ENCODE measurements at regions not wholly inside any gene's neighbourhood (a gene's known extent, or its start where the extent isn't known, plus 50 kb on each side); places are given as distances from the start of the nearest gene placed in this dataset.

DNA sequence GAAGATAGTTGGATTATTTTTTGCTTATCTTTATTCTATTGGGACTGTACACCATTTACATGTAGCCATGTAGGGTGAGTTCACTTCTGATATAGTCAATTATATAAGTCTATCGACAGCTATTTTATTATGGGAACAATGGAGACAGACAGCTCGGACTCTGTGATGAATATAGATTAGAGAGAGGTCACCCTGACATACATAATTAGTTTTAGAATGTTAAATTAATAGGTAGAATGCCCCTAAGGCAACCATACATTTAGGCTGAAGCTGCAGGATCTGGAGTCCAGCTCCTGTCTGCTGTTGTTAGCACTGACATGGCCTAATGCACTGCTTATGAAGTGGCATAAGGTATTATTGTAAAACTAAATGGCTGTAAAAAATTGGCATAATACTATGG lies 700.8 kb downstream of the MAT2B start:
- Histone ChIP-seq H3K9ac (ENCODE audit: low read length) (no peak overlapping the region), H3K4me2 (ENCODE audit: low read length) (no peak overlapping the region), H3K79me2 (ENCODE audit: insufficient read depth, low read length) (no peaks in the 10 kb centered on the region), H3K36me3 (ENCODE audit: insufficient read depth, low read length) (no peaks in the 10 kb centered on the region), H2AFZ (ENCODE audit: low read length) (no peak overlapping the region), H3K9me2 (ENCODE audit: low read depth, low read length) (no peaks in the 10 kb centered on the region), H3K9me3 (ENCODE audit: low read length) (no peaks in the 10 kb centered on the region), H3K4me1 (ENCODE audit: insufficient read depth, low read length, severe bottlenecking) (no peaks in the 10 kb centered on the region), H3K27ac (ENCODE audit: low read depth, low read length, poor library complexity, severe bottlenecking) (no peak overlapping the region), H3K4me3 (ENCODE audit: low read depth, low read length, poor library complexity, severe bottlenecking) (no peak overlapping the region), H3F3A (ENCODE audit: insufficient read depth, low read length) (no peaks in the 10 kb centered on the region), H4K20me1 (ENCODE audit: insufficient read depth, low read length) (no peaks in the 10 kb centered on the region), H3K27me3 (ENCODE audit: insufficient read depth, low read length) (no peaks in the 10 kb centered on the region)
- TF ChIP-seq, protein P1, sequence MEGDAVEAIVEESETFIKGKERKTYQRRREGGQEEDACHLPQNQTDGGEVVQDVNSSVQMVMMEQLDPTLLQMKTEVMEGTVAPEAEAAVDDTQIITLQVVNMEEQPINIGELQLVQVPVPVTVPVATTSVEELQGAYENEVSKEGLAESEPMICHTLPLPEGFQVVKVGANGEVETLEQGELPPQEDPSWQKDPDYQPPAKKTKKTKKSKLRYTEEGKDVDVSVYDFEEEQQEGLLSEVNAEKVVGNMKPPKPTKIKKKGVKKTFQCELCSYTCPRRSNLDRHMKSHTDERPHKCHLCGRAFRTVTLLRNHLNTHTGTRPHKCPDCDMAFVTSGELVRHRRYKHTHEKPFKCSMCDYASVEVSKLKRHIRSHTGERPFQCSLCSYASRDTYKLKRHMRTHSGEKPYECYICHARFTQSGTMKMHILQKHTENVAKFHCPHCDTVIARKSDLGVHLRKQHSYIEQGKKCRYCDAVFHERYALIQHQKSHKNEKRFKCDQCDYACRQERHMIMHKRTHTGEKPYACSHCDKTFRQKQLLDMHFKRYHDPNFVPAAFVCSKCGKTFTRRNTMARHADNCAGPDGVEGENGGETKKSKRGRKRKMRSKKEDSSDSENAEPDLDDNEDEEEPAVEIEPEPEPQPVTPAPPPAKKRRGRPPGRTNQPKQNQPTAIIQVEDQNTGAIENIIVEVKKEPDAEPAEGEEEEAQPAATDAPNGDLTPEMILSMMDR (IDR thresholded peaks at IDR 0.05; ENCODE audit: low read length) = no peak
- no peak for TF ChIP-seq EZH2 (IDR thresholded peaks at IDR 0.05; ENCODE audit: borderline replicate concordance, low read length)

DNA sequence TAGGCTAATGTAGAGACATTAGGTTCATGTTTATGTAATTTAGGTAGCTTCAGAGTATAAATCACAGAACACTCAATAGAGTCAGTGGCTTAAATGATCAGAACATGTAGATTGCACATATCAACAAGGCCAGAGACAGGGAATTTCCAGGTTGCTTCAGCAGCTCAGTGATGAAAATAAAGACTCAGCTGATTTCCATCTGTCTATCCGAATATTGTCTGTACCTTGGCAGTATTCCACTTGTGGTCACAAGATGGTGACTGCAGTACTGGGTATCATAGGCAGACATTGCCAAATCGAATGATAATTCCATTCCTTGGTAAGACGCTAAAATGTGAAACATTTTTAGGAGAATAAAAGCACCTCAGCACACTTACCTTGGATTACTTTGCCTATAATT lies 702.2 kb downstream of the MAT2B start:
- no peak overlapping the region for H2AFZ ChIP-seq (ENCODE audit: low read length)
- no peak overlapping the region for H3K9ac ChIP-seq (ENCODE audit: low read length)
- H3K79me2 ChIP-seq (ENCODE audit: insufficient read depth, low read length) = no peaks in the 10 kb centered on the region
- H4K20me1 ChIP-seq (ENCODE audit: insufficient read depth, low read length) = no peaks in the 10 kb centered on the region
- H3K27ac ChIP-seq (ENCODE audit: low read depth, low read length, poor library complexity, severe bottlenecking) = no peak overlapping the region
- no peak for TF ChIP-seq EZH2 (IDR thresholded peaks at IDR 0.05; ENCODE audit: borderline replicate concordance, low read length)
- TF ChIP-seq, protein P1 (IDR thresholded peaks at IDR 0.05; ENCODE audit: low read length) = no peak
- no peak overlapping the region for H3K4me3 ChIP-seq (ENCODE audit: low read depth, low read length, poor library complexity, severe bottlenecking)
- H3K27me3 ChIP-seq (ENCODE audit: insufficient read depth, low read length) = no peaks in the 10 kb centered on the region
- no peaks in the 10 kb centered on the region for H3F3A ChIP-seq (ENCODE audit: insufficient read depth, low read length)
- no peaks in the 10 kb centered on the region for H3K9me2 ChIP-seq (ENCODE audit: low read depth, low read length)
- no peaks in the 10 kb centered on the region for H3K36me3 ChIP-seq (ENCODE audit: insufficient read depth, low read length)
- H3K4me1 ChIP-seq (ENCODE audit: insufficient read depth, low read length, severe bottlenecking) = no peaks in the 10 kb centered on the region
- H3K4me2 ChIP-seq (ENCODE audit: low read length) = no peak overlapping the region
- no peaks in the 10 kb centered on the region for H3K9me3 ChIP-seq (ENCODE audit: low read length)

DNA sequence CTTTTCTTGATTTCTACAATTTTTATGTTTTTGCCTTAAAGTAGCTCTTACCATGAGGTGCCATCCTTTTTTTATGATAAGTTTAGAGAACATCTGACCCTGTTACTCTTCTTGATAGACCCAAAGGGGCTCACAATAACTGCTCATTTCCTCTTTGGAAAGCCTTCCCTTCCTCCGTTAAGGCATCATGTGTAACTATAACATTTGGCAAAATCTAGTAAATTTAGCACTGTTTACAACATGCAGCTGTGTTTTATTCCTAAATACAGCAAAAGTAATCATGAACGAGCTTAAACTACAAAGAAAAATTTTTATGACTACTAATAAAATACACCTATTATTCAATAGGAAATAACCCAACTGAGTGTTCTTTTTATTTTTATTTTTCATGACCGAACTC lies 705.1 kb downstream of the MAT2B start:
- no peaks in the 10 kb centered on the region for H3K27me3 ChIP-seq (ENCODE audit: insufficient read depth, low read length)
- no peaks in the 10 kb centered on the region for H3K4me1 ChIP-seq (ENCODE audit: insufficient read depth, low read length, severe bottlenecking)
- H2AFZ ChIP-seq (ENCODE audit: low read length) = no peak overlapping the region
- H4K20me1 ChIP-seq (ENCODE audit: insufficient read depth, low read length) = no peaks in the 10 kb centered on the region
- H3K9me3 ChIP-seq (ENCODE audit: low read length) = no peaks in the 10 kb centered on the region
- no peak overlapping the region for H3K27ac ChIP-seq (ENCODE audit: low read depth, low read length, poor library complexity, severe bottlenecking)
- no peak overlapping the region for H3K4me3 ChIP-seq (ENCODE audit: low read depth, low read length, poor library complexity, severe bottlenecking)
- H3K79me2 ChIP-seq (ENCODE audit: insufficient read depth, low read length) = no peaks in the 10 kb centered on the region
- no peak overlapping the region for H3K9ac ChIP-seq (ENCODE audit: low read length)
- no peaks in the 10 kb centered on the region for H3K36me3 ChIP-seq (ENCODE audit: insufficient read depth, low read length)
- no peaks in the 10 kb centered on the region for H3K9me2 ChIP-seq (ENCODE audit: low read depth, low read length)
- TF ChIP-seq EZH2 (IDR thresholded peaks at IDR 0.05; ENCODE audit: borderline replicate concordance, low read length) = no peak
- TF ChIP-seq, protein P1 (IDR thresholded peaks at IDR 0.05; ENCODE audit: low read length) = no peak
- H3F3A ChIP-seq (ENCODE audit: insufficient read depth, low read length) = no peaks in the 10 kb centered on the region
- H3K4me2 ChIP-seq (ENCODE audit: low read length) = no peak overlapping the region
